D721Med (cell line): ENCODE measurements at regions not wholly inside any gene's neighbourhood (a gene's known extent, or its start where the extent isn't known, plus 50 kb on each side); places are given as distances from the start of the nearest gene placed in this dataset.

ENCODE experiments used
- DNase-seq: peaks from one replicate; pipeline ENCODE4 v3.0.0; 2011; ENCODE audit warnings: low spot score; ENCODE audit not compliant: insufficient read length
- FAIRE-seq: peaks from 2 replicates; lab custom pipeline; 2011; peaks lifted over from hg19 to GRCh38; lab: Jason Lieb, UNC
- CTCF ChIP-seq: IDR thresholded peaks from 2 replicates; pipeline ENCODE4 v1.5.1; 2012; ENCODE audit warnings: mild to moderate bottlenecking, control low read depth; ENCODE audit not compliant: insufficient read depth; ENCODE audit errors: missing control alignments

- TF ChIP-seq CTCF: no peak
- DNase-seq (no peak), FAIRE-seq (no peak)
These were observed 432.8 kb downstream of the GJA1 start for GRCh38 chr6:121868206-121868605.

- DNase-seq (no peak), FAIRE-seq (no peak)
These were observed 438.1 kb downstream of the GJA1 start for GRCh38 chr6:121873595-121873994.

GRCh38 chr6:121876721-121877120 is 441.3 kb downstream of the GJA1 start:
- no peak for FAIRE-seq
- no peak for TF ChIP-seq CTCF
- no peak for DNase-seq

More at GRCh38 chr6:121873595-121873994, 438.1 kb downstream of the GJA1 start:
- TF ChIP-seq CTCF: no peak

- FAIRE-seq (no peak), DNase-seq (no peak)
- no peak for TF ChIP-seq CTCF
These were observed 443.7 kb downstream of the GJA1 start for GRCh38 chr6:121879149-121879548.

- no peak for FAIRE-seq
These were observed 445.4 kb downstream of the GJA1 start for GRCh38 chr6:121880831-121881230.

GRCh38 chr6:121881974-121882667 is 446.7 kb downstream of the GJA1 start:
- TF ChIP-seq CTCF: no peak
- no peak for FAIRE-seq
- no peak for DNase-seq

More at GRCh38 chr6:121880831-121881230, 445.4 kb downstream of the GJA1 start:
- DNase-seq: no peak
- no peak for TF ChIP-seq CTCF

GRCh38 chr6:121884091-121884490 is 448.6 kb downstream of the GJA1 start:
- DNase-seq (no peak), FAIRE-seq (no peak)
- TF ChIP-seq CTCF: no peak
